GM19467 (cell line): ENCODE measurements at regions not wholly inside any gene's neighbourhood (a gene's known extent, or its start where the extent isn't known, plus 50 kb on each side); places are given as distances from the start of the nearest gene placed in this dataset.
A peak's percentile ranks its signal among the peaks of the same experiment; 100 is the strongest.

Source experiments
- ATAC-seq: cut with Tn5 transposase; IDR thresholded peaks from one replicate; pipeline ENCODE4 v1.9.1; 2021; ENCODE audit warnings: mild to moderate bottlenecking, moderate library complexity; ENCODE audit not compliant: unreplicated experiment

DNA sequence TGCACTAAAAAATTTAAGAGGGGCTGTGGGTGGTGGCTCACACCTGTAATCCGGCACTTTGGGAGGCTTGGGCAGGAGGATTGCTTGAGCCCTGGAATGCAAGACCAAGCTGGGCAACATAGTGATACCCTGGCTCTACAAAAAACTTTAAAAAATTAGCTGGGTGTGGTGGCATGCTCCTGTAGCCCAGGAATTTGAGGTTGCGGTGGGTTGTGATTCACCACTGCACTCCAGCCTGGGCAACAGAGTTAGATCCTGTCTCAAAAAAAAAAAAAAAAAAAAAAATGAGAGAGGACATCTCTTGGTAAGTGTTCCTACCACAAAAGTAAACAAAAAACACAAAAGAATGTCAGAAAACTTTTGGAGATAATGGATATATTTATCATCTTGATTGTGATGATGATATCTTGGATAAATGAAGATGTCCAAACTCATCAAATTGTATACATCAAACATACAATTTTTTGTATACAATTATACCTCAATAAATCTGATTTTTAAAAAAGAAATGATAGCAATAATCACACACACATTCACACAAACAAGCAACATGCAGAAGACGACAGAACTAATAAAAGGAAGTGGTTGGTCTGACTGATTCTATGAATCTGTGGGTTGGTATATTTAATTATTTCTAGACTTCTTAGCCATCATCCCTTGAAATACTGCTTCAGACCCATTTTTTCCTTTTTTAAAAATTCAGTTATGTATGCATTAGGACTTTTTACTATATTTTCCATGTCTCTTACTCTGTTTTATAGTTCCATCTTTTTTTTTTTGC lies 465.9 kb downstream of the PLA2G4A start:
- ATAC-seq = no peak

DNA sequence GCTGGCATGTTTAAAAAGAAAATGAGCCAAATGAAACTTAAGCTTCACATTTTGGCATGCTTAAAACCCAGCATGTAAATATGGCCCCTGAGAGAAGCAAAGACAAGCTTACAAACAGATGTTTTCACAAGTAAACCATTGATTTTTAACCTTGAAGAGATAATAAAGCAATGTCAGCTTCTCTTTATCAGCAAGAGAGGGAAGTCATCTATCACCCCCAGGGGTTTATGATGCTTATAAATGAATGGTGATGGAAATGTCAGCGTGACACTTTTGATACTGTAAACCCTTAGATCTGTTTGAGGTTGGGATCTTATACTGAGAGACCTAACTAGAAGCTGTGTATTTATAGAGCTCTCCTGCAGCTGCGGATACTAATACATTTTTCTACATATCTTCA lies 471.3 kb downstream of the PLA2G4A start:
- no peak for ATAC-seq

DNA sequence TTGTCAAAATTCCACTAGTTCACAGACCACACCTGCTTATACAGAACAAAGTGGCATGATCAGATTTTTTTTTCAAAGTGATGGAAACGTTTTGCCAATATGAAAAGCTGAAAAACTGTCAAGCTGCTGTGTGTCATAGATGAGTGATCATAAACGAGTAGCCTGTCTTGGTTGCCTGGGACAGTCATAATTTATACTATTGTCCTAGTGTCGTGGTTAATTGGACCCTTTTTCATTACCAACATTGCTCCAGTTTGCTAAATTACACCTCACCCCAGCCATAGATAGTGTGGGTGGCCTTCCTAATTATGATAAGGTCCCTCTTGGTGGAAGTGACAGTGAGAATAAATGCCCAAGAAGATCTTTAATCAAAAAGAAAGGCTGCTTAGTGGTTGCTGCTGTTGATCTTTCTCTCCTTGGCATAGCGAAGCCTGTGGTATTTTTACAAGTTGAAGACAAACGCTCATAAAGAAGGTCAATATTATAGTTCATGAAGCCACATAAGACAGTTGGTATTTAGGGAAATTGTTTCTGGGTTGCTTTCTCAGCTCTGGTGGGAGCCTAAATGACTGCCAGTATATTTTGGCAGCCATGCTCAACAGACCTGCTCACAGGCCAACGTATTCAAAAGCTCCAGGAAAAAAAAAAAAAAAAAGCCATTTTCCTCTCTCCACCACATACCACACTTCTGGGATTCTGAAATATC lies 478.1 kb downstream of the PLA2G4A start:
- no peak for ATAC-seq

DNA sequence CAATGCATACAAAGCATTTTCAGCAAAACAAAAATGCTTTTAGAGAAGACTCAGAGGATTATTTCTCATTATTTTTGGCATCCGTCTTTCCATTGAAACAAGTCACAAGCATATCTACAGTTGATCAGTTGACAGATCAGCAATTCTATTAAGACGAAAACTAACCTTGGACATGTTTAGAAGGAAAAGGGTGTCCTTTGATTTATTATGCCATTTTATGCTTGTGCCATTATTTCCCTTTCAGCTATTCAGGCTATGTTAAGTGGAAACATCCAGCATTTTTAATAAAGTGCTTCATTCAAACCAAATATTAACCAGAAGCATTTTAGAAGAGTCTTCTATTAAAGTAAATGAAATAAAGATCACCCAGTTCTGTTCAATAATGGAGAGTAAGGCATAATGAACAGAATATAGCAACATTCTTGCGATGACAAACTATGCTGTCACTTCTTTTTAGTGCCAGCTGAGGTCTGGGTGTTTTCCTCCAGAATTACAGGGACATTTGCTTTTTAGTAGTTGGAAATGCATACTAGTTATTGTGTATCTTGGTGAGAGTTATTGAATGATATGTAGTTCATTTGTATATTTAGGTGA lies 481.4 kb downstream of the PLA2G4A start:
- ATAC-seq = no peak

DNA sequence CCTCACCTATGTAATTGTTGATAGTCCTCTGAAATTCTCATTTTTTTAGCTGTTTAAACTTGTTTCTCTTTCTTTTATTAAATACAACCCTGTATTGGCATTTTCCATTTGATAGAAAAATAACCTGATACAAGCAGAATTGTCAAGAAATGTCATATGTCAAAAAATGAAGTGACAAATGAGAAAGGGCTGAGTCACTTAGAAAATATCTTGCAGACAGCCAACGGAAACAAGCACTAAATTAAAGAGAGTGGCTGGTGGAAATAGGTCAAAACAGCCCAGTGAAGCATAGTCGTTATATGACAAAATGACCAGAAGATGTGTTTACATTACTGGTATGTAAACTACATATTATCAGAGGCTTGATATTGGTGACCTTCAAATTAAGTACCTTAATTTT lies 484.4 kb downstream of the PLA2G4A start:
- no peak for ATAC-seq

DNA sequence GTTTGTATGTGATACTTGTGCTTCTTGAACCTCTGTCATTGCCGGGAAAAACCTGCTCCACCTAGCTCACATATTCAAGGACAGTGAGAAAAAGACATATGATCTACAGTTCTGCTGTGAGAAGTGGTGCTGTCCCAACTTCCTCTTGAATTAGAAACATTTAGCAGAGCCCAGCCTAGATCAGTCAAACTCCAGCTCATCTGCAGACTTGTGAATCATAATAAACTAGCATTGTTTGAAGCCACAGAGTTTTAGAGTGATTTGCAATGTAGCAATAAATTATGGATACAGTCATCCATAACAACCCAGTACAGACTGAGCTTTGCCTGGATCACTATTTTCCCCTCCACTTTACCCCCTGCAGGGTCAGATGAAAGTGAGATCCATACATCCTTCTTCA lies 497.8 kb downstream of the PLA2G4A start:
- ATAC-seq = no peak

DNA sequence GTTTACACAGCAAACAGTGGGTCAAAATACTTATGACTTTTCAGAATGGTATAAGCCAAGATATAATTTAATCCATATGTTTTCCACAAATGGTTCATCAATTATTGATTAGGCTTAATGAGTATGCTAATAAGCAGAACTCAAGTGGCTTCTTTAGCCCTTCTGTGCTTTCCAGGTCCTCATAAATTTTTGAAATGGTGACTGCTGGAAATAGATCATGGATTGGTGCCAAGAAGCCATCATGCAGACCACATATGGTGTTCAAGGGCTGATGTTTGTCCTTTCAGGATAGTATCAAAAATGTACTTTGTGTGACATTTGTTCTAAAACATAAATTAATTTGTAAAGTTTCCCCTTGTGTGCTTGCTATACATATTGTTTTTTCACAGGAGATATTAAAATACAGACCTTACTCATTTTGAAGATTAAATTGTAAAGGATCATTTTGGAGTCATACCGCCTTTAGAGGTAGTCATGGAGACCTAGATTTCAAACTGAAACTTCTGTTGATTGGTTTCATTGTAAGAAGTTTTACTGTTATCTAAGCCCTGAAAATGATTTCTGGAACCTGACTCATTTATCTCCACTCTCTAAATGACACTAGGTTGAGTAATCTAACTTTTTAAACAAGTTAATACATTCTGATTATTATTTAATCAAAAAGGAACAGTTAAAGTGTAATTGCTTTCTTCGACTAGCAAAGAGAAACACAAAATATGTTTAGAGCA lies 507.9 kb downstream of the PLA2G4A start:
- ATAC-seq = no peak

DNA sequence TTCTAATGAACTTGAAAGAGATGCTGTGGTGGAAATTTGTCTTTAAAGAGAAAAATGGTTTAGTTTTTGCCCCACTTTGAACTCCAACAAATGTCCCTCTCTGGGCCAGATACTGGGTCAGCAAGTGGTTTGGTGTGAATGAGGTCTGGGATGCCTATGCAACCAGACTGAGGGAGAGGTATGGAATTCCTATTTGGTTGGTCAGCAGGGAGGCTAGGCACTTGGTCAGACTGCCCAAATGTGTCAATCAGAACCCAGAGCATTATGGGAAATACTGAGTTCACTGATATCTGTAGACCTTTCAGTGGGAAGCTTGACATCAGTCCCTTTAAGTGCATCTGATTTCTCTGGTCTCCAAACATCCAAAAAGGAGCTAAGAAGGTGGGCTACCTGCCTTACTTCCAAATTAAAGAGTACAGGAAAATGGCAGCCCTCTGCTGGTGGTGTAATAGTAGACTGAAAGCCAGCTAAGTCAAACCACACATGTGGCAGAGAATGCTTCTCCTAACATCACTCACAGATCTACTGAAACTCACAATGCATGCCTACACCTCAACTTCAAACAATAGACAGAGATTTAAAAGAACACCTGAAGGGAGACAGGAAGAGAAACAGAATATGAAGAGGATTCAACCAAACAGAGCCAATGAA lies 510.1 kb downstream of the PLA2G4A start:
- ATAC-seq = no peak

DNA sequence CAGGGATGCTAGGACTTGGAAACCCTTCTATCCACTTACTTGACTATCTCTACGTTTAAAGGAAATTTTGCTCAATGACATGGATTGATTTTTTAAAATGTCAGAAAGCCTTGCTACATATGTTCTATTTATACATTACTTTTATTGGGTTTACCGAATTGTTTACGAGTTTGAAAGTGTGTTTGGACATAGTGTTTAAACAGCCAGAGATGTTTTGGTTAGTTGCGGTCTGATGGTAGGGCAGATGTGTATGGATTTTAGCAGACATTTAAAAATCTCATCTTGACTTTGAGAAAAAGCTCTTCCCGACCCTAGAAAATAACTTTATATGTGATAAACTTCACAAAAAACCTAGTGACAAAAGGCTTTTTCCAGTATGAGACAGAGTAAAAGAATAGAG lies 513.7 kb downstream of the PLA2G4A start:
- no peak for ATAC-seq

DNA sequence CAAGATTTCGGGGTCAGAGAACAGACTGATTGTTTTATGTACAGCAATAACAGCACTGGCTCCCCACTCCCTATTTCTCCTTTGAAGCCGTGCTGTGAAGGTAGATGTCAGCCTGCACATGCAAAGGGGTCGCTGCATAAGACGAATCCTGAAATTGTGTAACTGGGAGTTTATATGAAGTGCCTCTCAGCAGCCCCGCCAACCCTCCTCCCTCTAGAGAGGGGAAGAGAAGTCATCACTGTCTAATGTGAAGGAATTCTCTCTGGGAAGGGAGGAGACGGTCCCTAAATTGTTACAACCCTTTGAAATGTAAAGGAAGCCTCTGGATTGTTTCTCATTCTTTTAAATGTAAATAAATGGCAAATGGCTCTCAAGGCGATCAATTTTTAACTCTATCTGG lies 545.3 kb downstream of the PLA2G4A start:
- ATAC-seq = no peak

DNA sequence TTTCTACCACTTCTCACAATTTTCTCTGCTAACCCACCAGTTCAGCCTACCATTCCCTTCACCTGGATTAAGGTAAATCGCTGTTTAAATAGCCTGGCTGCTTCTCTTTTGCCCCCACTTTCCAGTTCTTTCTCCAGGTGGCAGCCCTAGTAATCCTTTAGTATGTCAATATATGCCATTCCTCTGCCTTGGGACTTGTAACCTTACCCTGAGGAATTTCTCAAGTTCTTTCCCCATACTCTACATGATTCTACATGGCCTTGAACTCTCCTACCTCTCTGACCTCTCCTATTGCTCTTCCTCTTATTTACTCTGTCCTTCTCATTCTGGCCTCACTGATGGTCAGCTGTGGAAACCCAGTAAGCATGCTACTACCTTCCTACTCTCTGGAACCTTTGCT lies 546.0 kb downstream of the PLA2G4A start:
- ATAC-seq = no peak

DNA sequence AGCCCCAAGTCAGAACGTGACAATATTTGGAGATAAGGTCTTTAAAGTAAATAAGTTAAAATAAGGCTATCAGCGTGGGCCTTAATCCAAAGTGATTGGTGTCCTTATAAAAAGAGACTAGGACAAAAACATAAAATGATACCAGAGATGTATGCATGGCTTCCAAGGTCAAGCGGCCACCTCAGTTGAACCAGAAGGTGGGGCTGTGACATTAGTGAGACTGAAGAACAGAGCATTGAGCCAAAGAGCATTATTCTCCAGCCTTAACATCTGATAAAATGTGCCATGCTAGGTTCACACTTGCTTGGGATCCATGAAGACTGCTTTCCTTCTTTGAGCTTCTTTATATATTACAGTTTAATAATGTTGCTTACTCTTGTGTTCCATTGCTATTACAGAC lies 554.6 kb downstream of the PLA2G4A start:
- ATAC-seq = no peak

DNA sequence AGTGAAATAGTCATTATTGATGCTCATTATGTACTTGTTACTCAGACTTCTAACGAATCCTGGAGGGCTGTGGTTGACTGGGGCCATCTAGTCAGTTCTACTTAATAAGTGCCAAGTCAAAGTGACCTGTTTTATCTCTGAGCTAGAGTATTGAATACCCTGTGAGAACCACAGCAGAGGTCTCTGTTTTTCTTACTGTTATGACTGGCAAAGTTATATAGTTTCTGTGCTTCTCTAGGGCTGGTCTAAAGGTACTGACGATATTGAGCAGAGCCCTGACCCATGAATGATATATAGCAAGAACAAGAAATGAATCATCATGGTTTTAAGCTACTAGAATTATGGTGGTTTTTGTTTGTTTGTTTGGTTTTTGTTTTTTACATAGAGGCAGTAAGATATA lies 555.8 kb downstream of the PLA2G4A start:
- ATAC-seq = peak; percentile 82

DNA sequence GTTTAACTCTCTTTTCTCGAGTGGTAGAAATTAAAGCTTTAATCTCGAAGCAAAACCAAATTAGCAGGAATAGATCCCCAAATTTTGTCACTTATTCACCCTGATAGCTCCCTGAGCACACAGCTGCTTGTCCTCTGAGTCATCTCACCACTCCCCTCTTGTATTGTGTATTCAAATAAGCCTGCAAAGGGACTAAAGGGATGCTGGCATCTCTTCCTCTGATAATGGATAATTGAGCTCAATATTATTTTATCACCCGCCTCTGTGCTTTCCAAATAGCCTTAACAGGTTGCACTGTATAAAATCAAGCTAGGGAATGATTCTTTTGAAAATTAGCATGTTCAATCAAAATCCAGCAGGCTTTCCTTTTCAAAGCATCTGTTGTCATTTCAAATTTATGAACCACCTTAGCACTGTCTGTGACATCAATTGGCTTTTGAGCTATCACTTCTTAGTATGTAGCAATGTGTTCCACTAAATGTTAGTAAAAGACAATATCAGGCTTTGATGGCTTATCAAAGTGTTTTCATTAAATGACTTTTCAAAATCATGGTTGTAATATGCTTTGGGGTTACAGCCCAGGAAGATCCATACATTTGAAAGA lies 561.6 kb downstream of the PLA2G4A start:
- no peak for ATAC-seq

DNA sequence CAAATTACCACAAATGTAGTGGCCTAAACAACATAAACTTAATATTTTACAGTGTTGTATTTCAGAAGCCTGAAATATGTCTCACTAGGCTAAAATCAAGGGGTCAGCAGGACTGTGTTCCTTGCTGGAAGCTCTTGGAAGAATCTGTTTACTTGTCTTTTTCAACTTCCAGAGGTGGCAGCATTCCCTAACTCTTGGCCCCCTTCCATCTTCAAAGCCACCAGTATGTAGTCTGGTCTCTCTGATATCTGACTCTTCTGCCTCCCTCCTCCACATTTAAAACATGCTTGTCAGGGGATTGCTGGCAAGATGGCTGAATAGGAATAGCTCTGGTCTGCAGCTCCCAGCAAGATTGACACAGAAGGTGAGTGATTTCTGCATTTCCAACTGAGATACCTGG lies 567.5 kb downstream of the PLA2G4A start:
- ATAC-seq = no peak

DNA sequence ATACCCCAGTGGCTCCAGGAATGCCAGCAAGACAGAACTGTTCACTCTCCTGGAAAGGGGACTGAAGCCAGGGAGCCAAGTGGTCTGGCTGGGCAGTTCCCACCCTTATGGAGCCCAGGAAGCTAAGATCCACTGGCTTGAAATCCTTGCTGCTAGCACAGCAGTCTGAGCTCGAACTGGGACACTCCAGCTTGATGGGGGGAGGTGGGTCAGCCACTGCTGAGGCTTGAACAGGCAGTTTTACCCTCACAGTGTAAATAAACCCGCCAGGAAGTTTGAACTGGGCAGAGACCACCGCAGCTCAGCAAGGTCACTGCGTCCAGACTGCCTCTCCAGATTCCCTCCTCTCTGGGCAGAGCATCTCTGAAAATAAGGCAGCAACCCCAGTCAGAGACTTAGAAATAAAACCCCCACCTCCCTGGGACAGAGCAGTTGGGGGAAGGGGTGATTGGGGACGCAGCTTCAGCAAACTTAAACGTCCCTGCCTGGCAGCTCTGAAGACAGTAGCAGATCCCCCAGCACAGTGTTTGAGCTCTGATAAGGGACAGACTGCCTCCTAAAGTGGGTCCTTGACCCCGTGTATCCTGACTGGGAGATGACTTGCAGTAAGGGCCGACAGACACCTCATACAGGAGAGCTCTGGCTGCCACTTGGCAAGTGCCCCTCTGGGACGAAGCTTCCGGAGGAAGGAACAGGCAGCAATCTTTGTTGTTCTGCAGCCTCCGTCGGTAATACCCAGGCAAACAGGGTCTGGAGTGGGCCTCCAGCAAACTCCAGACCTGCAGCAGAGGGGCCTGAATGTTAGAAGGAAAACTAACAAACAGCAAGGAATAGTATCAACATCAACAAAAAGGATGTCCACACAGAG lies 568.4 kb downstream of the PLA2G4A start:
- ATAC-seq = no peak

DNA sequence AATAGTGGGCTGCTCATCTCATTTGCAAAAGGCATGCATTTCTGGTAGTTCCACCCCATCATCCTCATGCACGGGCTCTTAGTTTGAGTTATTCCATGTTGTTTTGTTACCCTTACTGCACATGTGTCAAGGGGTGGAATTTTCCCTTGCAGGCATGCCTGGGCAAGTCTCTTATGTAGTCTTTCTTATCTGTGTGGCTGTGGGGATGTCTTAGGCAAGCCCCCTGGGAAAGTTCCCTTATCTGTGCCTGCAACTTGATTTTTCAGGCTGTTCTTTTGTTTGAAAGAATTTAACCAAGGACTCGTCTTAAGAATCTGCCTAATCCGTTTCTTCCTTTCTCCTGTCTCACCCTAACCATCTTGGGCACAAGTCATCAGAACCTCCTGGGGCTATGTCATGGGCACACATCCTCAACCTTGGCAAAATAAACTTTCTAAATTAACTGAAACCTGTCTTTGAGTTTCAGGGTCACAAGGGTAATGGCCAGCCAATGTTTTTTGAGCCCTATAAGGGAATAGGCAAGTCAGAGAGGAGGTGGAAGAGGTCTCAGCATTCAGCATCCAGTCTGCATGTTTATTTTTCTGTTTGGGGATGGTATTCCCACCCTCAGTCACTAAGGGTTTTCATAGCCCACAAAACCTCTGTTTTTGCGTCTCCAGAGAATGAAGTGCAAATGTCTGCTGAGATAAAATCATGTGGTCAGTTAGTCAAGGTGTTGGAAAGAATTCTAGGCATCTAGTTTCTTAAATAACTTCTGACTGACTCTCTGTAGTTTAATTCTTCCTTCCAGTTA lies 579.7 kb downstream of the PLA2G4A start:
- no peak for ATAC-seq

DNA sequence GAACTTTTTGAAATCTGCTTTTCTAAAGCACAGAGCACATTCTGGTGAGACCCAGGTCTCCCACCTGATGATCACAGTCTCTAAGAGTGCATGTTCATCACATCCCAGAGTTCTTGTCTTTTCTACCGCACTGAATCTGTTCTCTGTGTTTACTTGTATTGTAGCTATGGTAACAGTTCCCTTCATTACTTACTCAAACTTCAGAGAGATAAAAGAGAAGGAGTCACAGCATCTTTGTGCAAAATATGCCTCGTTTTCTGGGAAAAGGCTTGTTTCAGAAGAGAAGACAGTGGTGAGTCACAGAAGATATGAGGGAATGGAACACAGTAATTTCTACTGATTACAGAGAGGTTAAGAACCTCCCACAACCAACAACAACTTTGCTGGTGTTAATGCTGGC lies 580.6 kb downstream of the PLA2G4A start:
- ATAC-seq = no peak

DNA sequence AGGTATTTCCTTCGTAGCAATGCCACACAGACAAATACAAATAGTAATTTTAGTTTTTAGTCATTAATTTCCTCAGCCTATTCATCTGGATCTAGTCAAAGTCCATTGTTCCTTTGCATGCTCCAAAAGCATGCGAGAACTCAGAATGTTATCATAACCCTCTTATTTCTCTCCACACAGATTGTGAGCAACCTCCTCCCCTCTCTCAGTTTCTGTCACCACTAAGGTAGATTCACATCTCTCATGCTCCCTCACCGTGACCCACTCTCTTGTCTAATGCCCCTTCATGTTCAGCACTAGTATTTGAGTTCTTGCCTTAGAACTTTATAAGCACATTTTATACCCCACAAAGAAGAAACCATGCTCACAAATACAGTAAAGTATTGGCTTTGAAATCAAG lies 582.4 kb downstream of the PLA2G4A start:
- no peak for ATAC-seq
